ENCODE measurements at regions not wholly inside any gene's neighbourhood (a gene's known extent, or its start where the extent isn't known, plus 50 kb on each side); places are given as distances from the start of the nearest gene placed in this dataset.

GRCh38 chr6:22779062-22779461 lies 209.7 kb downstream of the HDGFL1 start:
- peaks cover 41% of the 10 kb centered on the region for H3K9me3 ChIP-seq (replicated peaks)
- intact Hi-C loops (cut with micrococcal nuclease): no loop called here
- no peak for DNase-seq
- no peaks in the 10 kb centered on the region for H3K4me1 ChIP-seq
- no peaks in the 10 kb centered on the region for H3K36me3 ChIP-seq
- H3K27ac ChIP-seq (replicated peaks): no peak overlapping the region
- TF ChIP-seq CTCF (IDR thresholded peaks at IDR 0.05; ENCODE audit: borderline replicate concordance): no peak
- no peak overlapping the region for H3K4me3 ChIP-seq
- H3K27me3 ChIP-seq (ENCODE audit: low read depth): no peaks in the 10 kb centered on the region

GRCh38 chr6:22783931-22784330 lies 214.6 kb downstream of the HDGFL1 start:
- Histone ChIP-seq H3K4me1 (no peaks in the 10 kb centered on the region), H3K36me3 (no peaks in the 10 kb centered on the region), H3K27ac (replicated peaks) (no peak overlapping the region), H3K27me3 (ENCODE audit: low read depth) (no peaks in the 10 kb centered on the region), H3K4me3 (no peak overlapping the region), H3K9me3 (replicated peaks) (peaks cover 22% of the 10 kb centered on the region)
- no peak for TF ChIP-seq CTCF (IDR thresholded peaks at IDR 0.05; ENCODE audit: borderline replicate concordance)
- intact Hi-C loops (cut with micrococcal nuclease): no loop called here
- no peak for DNase-seq

GRCh38 chr6:22784601-22785410 lies 215.4 kb downstream of the HDGFL1 start:
- Histone ChIP-seq H3K4me3 (no peak overlapping the region), H3K27me3 (ENCODE audit: low read depth) (no peaks in the 10 kb centered on the region), H3K27ac (replicated peaks) (no peak overlapping the region), H3K4me1 (no peaks in the 10 kb centered on the region), H3K9me3 (replicated peaks) (peaks cover 13% of the 10 kb centered on the region), H3K36me3 (no peaks in the 10 kb centered on the region)
- TF ChIP-seq CTCF (IDR thresholded peaks at IDR 0.05; ENCODE audit: borderline replicate concordance): no peak
- intact Hi-C loops (cut with micrococcal nuclease): no loop called here
- no peak for DNase-seq

GRCh38 chr6:22788038-22788437 lies 218.7 kb downstream of the HDGFL1 start:
- Histone ChIP-seq H3K36me3 (no peaks in the 10 kb centered on the region), H3K9me3 (replicated peaks) (peaks cover 8% of the 10 kb centered on the region), H3K4me3 (no peak overlapping the region), H3K4me1 (no peaks in the 10 kb centered on the region), H3K27me3 (ENCODE audit: low read depth) (no peaks in the 10 kb centered on the region), H3K27ac (replicated peaks) (no peak overlapping the region)
- intact Hi-C loops (cut with micrococcal nuclease): no loop called here
- TF ChIP-seq CTCF (IDR thresholded peaks at IDR 0.05; ENCODE audit: borderline replicate concordance): no peak
- DNase-seq: no peak

- no peak for TF ChIP-seq CTCF (IDR thresholded peaks at IDR 0.05; ENCODE audit: borderline replicate concordance)
- H3K36me3 ChIP-seq: no peaks in the 10 kb centered on the region
- no peak overlapping the region for H3K27ac ChIP-seq (replicated peaks)
- DNase-seq: no peak
- intact Hi-C loops (cut with micrococcal nuclease): no loop called here
- no peak overlapping the region for H3K4me3 ChIP-seq
- H3K27me3 ChIP-seq (ENCODE audit: low read depth): no peaks in the 10 kb centered on the region
- H3K9me3 ChIP-seq (replicated peaks): peaks cover 18% of the 10 kb centered on the region
- H3K4me1 ChIP-seq: no peaks in the 10 kb centered on the region
Observed at GRCh38 chr6:22789315-22789714, 219.9 kb downstream of the HDGFL1 start.

All from left ventricle myocardium inferior (tissue), 1 donor.